Head of caudate nucleus (tissue), 42 donors: ENCODE measurements at regions not wholly inside any gene's neighbourhood (a gene's known extent, or its start where the extent isn't known, plus 50 kb on each side); places are given as distances from the start of the nearest gene placed in this dataset.
A peak's percentile ranks its signal among the peaks of the same experiment; 100 is the strongest.

Source experiments
- DNase-seq, 42 donors: peaks; one replicate each; pipeline versions ENCODE4 v3.0.0 to v3.0.0-alpha.2; 2020 to 2021; ENCODE audit warnings: mixed read lengths in 7 of 42
- intact Hi-C: fragments of 100-400 bp; cut with DNase I; formaldehyde crosslinking; loops from one replicate; pipeline ENCODE4 v1.15.0; 2022

DNA sequence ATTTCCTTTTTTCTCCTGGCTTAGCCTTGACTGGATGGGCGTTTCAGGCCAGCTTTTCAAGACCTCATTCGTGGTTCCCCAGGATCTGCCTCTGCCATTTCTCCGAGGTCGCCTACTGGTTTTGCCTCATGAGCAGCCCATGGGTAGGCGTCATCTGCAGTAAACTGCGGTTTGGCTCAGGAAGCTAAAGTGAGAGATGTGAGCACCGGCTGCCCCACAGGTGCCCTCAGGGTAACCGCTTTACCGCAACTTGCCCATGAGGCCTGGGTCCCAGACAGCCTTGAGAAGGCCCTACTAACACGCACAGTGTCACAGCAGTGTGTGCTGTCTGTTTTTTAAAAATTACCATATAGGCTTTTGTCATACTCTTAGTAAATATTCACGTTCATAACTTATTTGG, 53.4 kb upstream of the TBXT start:
- intact Hi-C loops = no loop called here
- peak in 1 of 42 donors; percentile 33 for DNase-seq
